NCI-H2171 treated with DMSO at 0.1 percent for 48 hours (cell line): ENCODE measurements at regions not wholly inside any gene's neighbourhood (a gene's known extent, or its start where the extent isn't known, plus 50 kb on each side); places are given as distances from the start of the nearest gene placed in this dataset.

Experiments used
- DNase-seq: peaks from one replicate; lab custom pipeline; 2025; lab: John Stamatoyannopoulos, UW

- DNase-seq = no peak
Observed at GRCh38 chr5:6920628-6921256, 207.5 kb downstream of the TENT4A start.

- no peak for DNase-seq
Observed at GRCh38 chr5:6926491-6927038, 213.3 kb downstream of the TENT4A start.

GRCh38 chr5:6936031-6936430 is 222.8 kb downstream of the TENT4A start:
- DNase-seq = no peak

GRCh38 chr5:6937677-6938076 is 224.4 kb downstream of the TENT4A start:
- DNase-seq = no peak

GRCh38 chr5:6941631-6942030 is 228.4 kb downstream of the TENT4A start:
- no peak for DNase-seq

- DNase-seq = no peak
Observed at GRCh38 chr5:6943197-6944112, 230.2 kb downstream of the TENT4A start.

- DNase-seq = no peak
Observed at GRCh38 chr5:6948562-6948961, 235.3 kb downstream of the TENT4A start.

- no peak for DNase-seq
Observed at GRCh38 chr5:6949230-6949629, 236.0 kb downstream of the TENT4A start.

GRCh38 chr5:6950250-6950649 is 237.0 kb downstream of the TENT4A start:
- DNase-seq = no peak

- no peak for DNase-seq
Observed at GRCh38 chr5:6950860-6951259, 237.6 kb downstream of the TENT4A start.

- DNase-seq = no peak
Observed at GRCh38 chr5:6961123-6961522, 247.9 kb downstream of the TENT4A start.

GRCh38 chr5:6961837-6962635 is 248.8 kb downstream of the TENT4A start:
- no peak for DNase-seq

GRCh38 chr5:6976971-6977370 is 263.7 kb downstream of the TENT4A start:
- no peak for DNase-seq

GRCh38 chr5:6979061-6979460 is 265.8 kb downstream of the TENT4A start:
- DNase-seq = no peak

- DNase-seq = no peak
Observed at GRCh38 chr5:6989230-6989629, 276.0 kb downstream of the TENT4A start.

- no peak for DNase-seq
Observed at GRCh38 chr5:6994097-6994496, 280.9 kb downstream of the TENT4A start.

GRCh38 chr5:6995115-6995514 is 281.9 kb downstream of the TENT4A start:
- DNase-seq = no peak

GRCh38 chr5:7000310-7000709 is 287.1 kb downstream of the TENT4A start:
- DNase-seq = no peak

- no peak for DNase-seq
Observed at GRCh38 chr5:7010591-7010990, 297.4 kb downstream of the TENT4A start.

- DNase-seq = no peak
Observed at GRCh38 chr5:7012057-7012456, 298.8 kb downstream of the TENT4A start.

GRCh38 chr5:7014611-7015010 is 301.4 kb downstream of the TENT4A start:
- no peak for DNase-seq

GRCh38 chr5:7015586-7016256 is 302.5 kb downstream of the TENT4A start:
- DNase-seq = no peak
